Kidney glomerular epithelial cell (primary cell): ENCODE measurements at regions not wholly inside any gene's neighbourhood (a gene's known extent, or its start where the extent isn't known, plus 50 kb on each side); places are given as distances from the start of the nearest gene placed in this dataset.
"Not testable (repeated sequence)": the region's sequence is repeated elsewhere in the genome, so short reads cannot be mapped to it uniquely, and the experiment has no call there.

Experiments used
- DNase-seq: peaks from one replicate; lab custom pipeline; 2025; lab: John Stamatoyannopoulos, UW

GRCh38 chr4:120005527-120005926, 61.1 kb downstream of the MAD2L1 start:
- no peak for DNase-seq

GRCh38 chr4:120005076-120005475, 61.6 kb downstream of the MAD2L1 start:
- DNase-seq = no peak

GRCh38 chr4:120004054-120004453, 62.6 kb downstream of the MAD2L1 start:
- DNase-seq = no peak

- no peak for DNase-seq
Observed at GRCh38 chr4:120003193-120003592, 63.5 kb downstream of the MAD2L1 start.

GRCh38 chr4:120001850-120002249, 64.8 kb downstream of the MAD2L1 start:
- no peak for DNase-seq

- no peak for DNase-seq
Observed at GRCh38 chr4:120000591-120001296, 65.9 kb downstream of the MAD2L1 start.

GRCh38 chr4:119996024-119996423, 70.6 kb downstream of the MAD2L1 start:
- not testable (repeated sequence) for DNase-seq

GRCh38 chr4:119984996-119985395, 81.7 kb downstream of the MAD2L1 start:
- no peak for DNase-seq

- DNase-seq = no peak
Observed at GRCh38 chr4:119982756-119983155, 83.9 kb downstream of the MAD2L1 start.

- DNase-seq = no peak
Observed at GRCh38 chr4:119980456-119980855, 86.2 kb downstream of the MAD2L1 start.

- DNase-seq = no peak
Observed at GRCh38 chr4:119977076-119977940, 89.3 kb downstream of the MAD2L1 start.

- DNase-seq = no peak
Observed at GRCh38 chr4:119971431-119972084, 95.1 kb downstream of the MAD2L1 start.

GRCh38 chr4:119962631-119963030, 104.0 kb downstream of the MAD2L1 start:
- no peak for DNase-seq

GRCh38 chr4:119958983-119959382, 107.7 kb downstream of the MAD2L1 start:
- DNase-seq = no peak

- no peak for DNase-seq
Observed at GRCh38 chr4:119955256-119955655, 111.4 kb downstream of the MAD2L1 start.

- DNase-seq = not testable (repeated sequence)
Observed at GRCh38 chr4:119954487-119954886, 112.2 kb downstream of the MAD2L1 start.

- no peak for DNase-seq
Observed at GRCh38 chr4:119946359-119946758, 120.3 kb downstream of the MAD2L1 start.

- no peak for DNase-seq
Observed at GRCh38 chr4:119942806-119943205, 123.8 kb downstream of the MAD2L1 start.

- no peak for DNase-seq
Observed at GRCh38 chr4:119940557-119940956, 126.1 kb downstream of the MAD2L1 start.

- DNase-seq = no peak
Observed at GRCh38 chr4:119939071-119939995, 127.3 kb downstream of the MAD2L1 start.

- DNase-seq = no peak
Observed at GRCh38 chr4:119937746-119938145, 128.9 kb downstream of the MAD2L1 start.

- no peak for DNase-seq
Observed at GRCh38 chr4:119933606-119934005, 133.0 kb downstream of the MAD2L1 start.
